Kidney tubule cell (primary cell): ENCODE measurements at regions not wholly inside any gene's neighbourhood (a gene's known extent, or its start where the extent isn't known, plus 50 kb on each side); places are given as distances from the start of the nearest gene placed in this dataset.

ENCODE experiments used
- DNase-seq: peaks from one replicate; pipeline ENCODE4 v3.0.0-alpha.2; 2018; ENCODE audit warnings: low spot score

- DNase-seq, result peak; percentile 5
These were observed 555.5 kb upstream of the MARCKS start for GRCh38 chr6:113301651-113302050.

- no peak for DNase-seq
These were observed 553.0 kb upstream of the MARCKS start for GRCh38 chr6:113304116-113304515.

- peak; percentile 79 for DNase-seq
These were observed 550.5 kb upstream of the MARCKS start for GRCh38 chr6:113306552-113307145.

- DNase-seq, result no peak
These were observed 548.9 kb upstream of the MARCKS start for GRCh38 chr6:113308266-113308665.

- DNase-seq, result no peak
These were observed 543.3 kb upstream of the MARCKS start for GRCh38 chr6:113313841-113314240.

- DNase-seq, result no peak
These were observed 542.0 kb upstream of the MARCKS start for GRCh38 chr6:113315165-113315564.

GRCh38 chr6:113315879-113316278, 541.3 kb upstream of the MARCKS start:
- DNase-seq, result no peak

- DNase-seq, result no peak
These were observed 539.7 kb upstream of the MARCKS start for GRCh38 chr6:113317442-113317841.

- no peak for DNase-seq
These were observed 539.1 kb upstream of the MARCKS start for GRCh38 chr6:113317891-113318574.

GRCh38 chr6:113318575-113318917, 538.6 kb upstream of the MARCKS start:
- no peak for DNase-seq

- DNase-seq, result no peak
These were observed 536.5 kb upstream of the MARCKS start for GRCh38 chr6:113320653-113321052.

- no peak for DNase-seq
These were observed 530.4 kb upstream of the MARCKS start for GRCh38 chr6:113326781-113327180.

- DNase-seq, result no peak
These were observed 528.2 kb upstream of the MARCKS start for GRCh38 chr6:113328886-113329381.

GRCh38 chr6:113329942-113330635, 527.1 kb upstream of the MARCKS start:
- DNase-seq, result no peak

GRCh38 chr6:113330636-113330946, 526.6 kb upstream of the MARCKS start:
- no peak for DNase-seq

- no peak for DNase-seq
These were observed 526.1 kb upstream of the MARCKS start for GRCh38 chr6:113331021-113331420.

GRCh38 chr6:113338644-113339043, 518.5 kb upstream of the MARCKS start:
- DNase-seq, result no peak

GRCh38 chr6:113339209-113339608, 517.9 kb upstream of the MARCKS start:
- DNase-seq, result no peak

GRCh38 chr6:113340371-113340770, 516.8 kb upstream of the MARCKS start:
- no peak for DNase-seq

- DNase-seq, result no peak
These were observed 513.2 kb upstream of the MARCKS start for GRCh38 chr6:113343940-113344339.

GRCh38 chr6:113344969-113345368, 512.2 kb upstream of the MARCKS start:
- DNase-seq, result no peak

GRCh38 chr6:113347436-113347835, 509.7 kb upstream of the MARCKS start:
- peak; percentile 58 for DNase-seq

GRCh38 chr6:113350461-113350860, 506.7 kb upstream of the MARCKS start:
- DNase-seq, result no peak
